MM.1S (cell line): ENCODE measurements at regions not wholly inside any gene's neighbourhood (a gene's known extent, or its start where the extent isn't known, plus 50 kb on each side); places are given as distances from the start of the nearest gene placed in this dataset.

Experiments used
- DNase-seq: peaks from one replicate; pipeline ENCODE4 v3.0.0-alpha.2; 2015
- H2AFZ ChIP-seq: fragments of 300-600 bp; sonication (generic); 2 replicates; pipeline ENCODE4 v1.6.0; 2016; ENCODE audit warnings: antibody characterized with exemption, low read length
- H3F3A ChIP-seq: fragments of 300-600 bp; sonication (generic); 2 replicates; pipeline ENCODE4 v1.6.1; 2016; ENCODE audit warnings: mild to moderate bottlenecking, antibody characterized with exemption, low read length, moderate library complexity, mixed read lengths; ENCODE audit not compliant: insufficient read depth
- H3K27ac ChIP-seq: fragments of 300-600 bp; sonication (generic); 2 replicates; pipeline ENCODE4 v1.5.1; 2016; ENCODE audit warnings: mild to moderate bottlenecking, low read length
- H3K27me3 ChIP-seq: fragments of 300-600 bp; sonication (generic); replicated peaks from 2 replicates; pipeline ENCODE4 v1.6.0; 2016; ENCODE audit warnings: low read length; ENCODE audit not compliant: insufficient read depth
- H3K36me3 ChIP-seq: fragments of 300-600 bp; sonication (generic); replicated peaks from 2 replicates; pipeline ENCODE4 v1.6.1; 2016; ENCODE audit warnings: mild to moderate bottlenecking, low read length, mixed read lengths; ENCODE audit not compliant: insufficient read depth
- H3K4me1 ChIP-seq: fragments of 300-600 bp; sonication (generic); 2 replicates; pipeline ENCODE4 v1.6.1; 2016; ENCODE audit warnings: low read length, mixed read lengths
- H3K4me2 ChIP-seq: fragments of 300-600 bp; sonication (generic); 2 replicates; pipeline ENCODE4 v1.6.0; 2016; ENCODE audit warnings: low read depth, low read length
- H3K4me3 ChIP-seq: fragments of 300-600 bp; sonication (generic); 2 replicates; pipeline ENCODE4 v1.5.1; 2016; ENCODE audit warnings: low read length, mixed read lengths
- H3K79me2 ChIP-seq: fragments of 300-600 bp; sonication (generic); 2 replicates; pipeline ENCODE4 v1.6.1; 2016; ENCODE audit warnings: mixed run types, low read length, mixed read lengths
- H3K9ac ChIP-seq: fragments of 300-600 bp; sonication (generic); 2 replicates; pipeline ENCODE4 v1.6.1; 2016; ENCODE audit warnings: low read length, mixed read lengths
- H3K9me2 ChIP-seq: fragments of 300-600 bp; sonication (generic); replicated peaks from 2 replicates; pipeline ENCODE4 v1.6.1; 2016; ENCODE audit warnings: mild to moderate bottlenecking, low read length, mixed read lengths; ENCODE audit not compliant: insufficient read depth
- H3K9me3 ChIP-seq: fragments of 300-600 bp; sonication (generic); replicated peaks from 2 replicates; pipeline ENCODE4 v1.6.1; 2016; ENCODE audit warnings: mild to moderate bottlenecking, low read length, mixed read lengths; ENCODE audit not compliant: insufficient read depth
- H4K20me1 ChIP-seq: fragments of 300-600 bp; sonication (generic); 2 replicates; pipeline ENCODE4 v1.6.1; 2016; ENCODE audit warnings: mild to moderate bottlenecking, low read length, moderate library complexity, mixed read lengths; ENCODE audit not compliant: insufficient read depth
- EZH2 ChIP-seq: fragments of 300-600 bp; sonication (generic); optimal IDR thresholded peaks from 2 replicates; pipeline ENCODE3; 2017; ENCODE audit warnings: low read depth, mild to moderate bottlenecking, antibody characterized with exemption, low read length, mixed read lengths
- EZH2phosphoT487 ChIP-seq: fragments of 300-600 bp; sonication (generic); IDR thresholded peaks from 2 replicates; pipeline ENCODE4 v1.6.1; 2018; ENCODE audit warnings: antibody characterized with exemption, low read length
- TF ChIP-seq, protein P1 (sequence below): fragments of 300-600 bp; sonication (generic); IDR thresholded peaks from 2 replicates; pipeline ENCODE4 v1.5.1; 2016; ENCODE audit warnings: antibody characterized with exemption, low read length, mixed read lengths

DNA sequence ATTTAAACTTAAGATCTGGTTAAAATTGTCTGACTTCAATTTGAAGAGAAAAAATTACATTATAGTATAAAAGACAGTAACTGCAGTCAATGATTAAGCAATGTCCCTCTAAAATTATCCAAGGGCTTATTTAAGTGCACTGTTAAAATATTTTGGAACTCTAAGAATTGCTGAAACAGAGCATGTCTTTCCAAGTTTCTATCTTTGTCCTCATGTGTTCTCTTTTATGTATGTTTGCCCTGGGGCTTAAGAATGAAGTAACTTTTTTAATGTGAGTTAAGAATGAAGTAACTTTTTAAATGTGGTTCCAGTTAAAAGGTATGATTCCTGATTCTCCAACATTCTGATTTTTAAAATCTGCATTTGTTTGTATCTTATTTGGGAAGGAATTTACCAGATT, 69.0 kb upstream of the MARK1 start:
- Histone ChIP-seq H3K9me3 (no peaks in the 10 kb centered on the region), H3K27me3 (no peaks in the 10 kb centered on the region), H3K27ac (no peak overlapping the region), H3K36me3 (no peaks in the 10 kb centered on the region), H3K4me3 (no peak overlapping the region), H4K20me1 (no peaks in the 10 kb centered on the region), H3K4me1 (no peaks in the 10 kb centered on the region), H3K9me2 (no peaks in the 10 kb centered on the region), H3F3A (no peaks in the 10 kb centered on the region), H3K9ac (no peak overlapping the region), H2AFZ (no peak overlapping the region), H3K79me2 (no peaks in the 10 kb centered on the region), H3K4me2 (no peak overlapping the region)
- TF ChIP-seq EZH2phosphoT487, result no peak
- TF ChIP-seq EZH2, result no peak
- TF ChIP-seq, protein P1, sequence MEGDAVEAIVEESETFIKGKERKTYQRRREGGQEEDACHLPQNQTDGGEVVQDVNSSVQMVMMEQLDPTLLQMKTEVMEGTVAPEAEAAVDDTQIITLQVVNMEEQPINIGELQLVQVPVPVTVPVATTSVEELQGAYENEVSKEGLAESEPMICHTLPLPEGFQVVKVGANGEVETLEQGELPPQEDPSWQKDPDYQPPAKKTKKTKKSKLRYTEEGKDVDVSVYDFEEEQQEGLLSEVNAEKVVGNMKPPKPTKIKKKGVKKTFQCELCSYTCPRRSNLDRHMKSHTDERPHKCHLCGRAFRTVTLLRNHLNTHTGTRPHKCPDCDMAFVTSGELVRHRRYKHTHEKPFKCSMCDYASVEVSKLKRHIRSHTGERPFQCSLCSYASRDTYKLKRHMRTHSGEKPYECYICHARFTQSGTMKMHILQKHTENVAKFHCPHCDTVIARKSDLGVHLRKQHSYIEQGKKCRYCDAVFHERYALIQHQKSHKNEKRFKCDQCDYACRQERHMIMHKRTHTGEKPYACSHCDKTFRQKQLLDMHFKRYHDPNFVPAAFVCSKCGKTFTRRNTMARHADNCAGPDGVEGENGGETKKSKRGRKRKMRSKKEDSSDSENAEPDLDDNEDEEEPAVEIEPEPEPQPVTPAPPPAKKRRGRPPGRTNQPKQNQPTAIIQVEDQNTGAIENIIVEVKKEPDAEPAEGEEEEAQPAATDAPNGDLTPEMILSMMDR, result no peak
- DNase-seq, result no peak

DNA sequence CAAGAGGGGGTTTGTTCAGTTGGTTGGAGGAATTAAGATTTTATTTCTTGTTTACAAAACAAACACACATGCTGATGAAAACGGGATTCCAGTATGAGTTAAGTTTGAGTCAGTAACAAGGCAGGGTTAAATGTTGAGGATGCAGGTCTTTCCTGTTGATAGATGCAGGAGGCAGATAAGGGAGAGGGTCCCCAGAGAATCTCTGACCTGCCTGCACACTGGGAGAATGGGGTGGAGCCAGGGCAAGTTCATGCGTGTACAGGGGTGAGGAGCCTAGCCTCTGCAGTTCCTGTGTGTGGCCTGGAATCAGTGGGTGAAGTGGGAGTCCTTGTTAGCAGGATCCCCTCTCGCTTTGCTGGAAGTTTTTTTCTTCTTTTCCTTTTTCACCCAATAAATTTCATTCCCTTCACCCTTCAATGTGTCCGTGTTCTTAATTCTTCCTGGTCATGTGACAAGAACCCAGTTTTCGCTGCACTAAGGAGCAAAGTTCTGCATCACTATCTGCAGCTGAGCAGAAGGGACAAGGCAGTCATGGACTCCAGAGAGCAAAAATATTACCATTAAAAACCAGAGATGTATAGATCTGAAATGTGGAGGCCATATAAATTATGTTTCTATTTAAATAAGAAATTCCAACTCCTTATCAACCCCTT, 69.9 kb upstream of the MARK1 start:
- no peak for DNase-seq
- Histone ChIP-seq H3K4me2 (no peak overlapping the region), H3K4me1 (no peaks in the 10 kb centered on the region), H2AFZ (no peak overlapping the region), H3K9me2 (no peaks in the 10 kb centered on the region), H4K20me1 (no peaks in the 10 kb centered on the region), H3K27ac (no peak overlapping the region), H3K79me2 (no peaks in the 10 kb centered on the region), H3K9me3 (no peaks in the 10 kb centered on the region), H3K9ac (no peak overlapping the region), H3K4me3 (no peak overlapping the region), H3K27me3 (no peaks in the 10 kb centered on the region), H3K36me3 (no peaks in the 10 kb centered on the region), H3F3A (no peaks in the 10 kb centered on the region)
- TF ChIP-seq EZH2 (no peak), EZH2phosphoT487 (no peak)

DNA sequence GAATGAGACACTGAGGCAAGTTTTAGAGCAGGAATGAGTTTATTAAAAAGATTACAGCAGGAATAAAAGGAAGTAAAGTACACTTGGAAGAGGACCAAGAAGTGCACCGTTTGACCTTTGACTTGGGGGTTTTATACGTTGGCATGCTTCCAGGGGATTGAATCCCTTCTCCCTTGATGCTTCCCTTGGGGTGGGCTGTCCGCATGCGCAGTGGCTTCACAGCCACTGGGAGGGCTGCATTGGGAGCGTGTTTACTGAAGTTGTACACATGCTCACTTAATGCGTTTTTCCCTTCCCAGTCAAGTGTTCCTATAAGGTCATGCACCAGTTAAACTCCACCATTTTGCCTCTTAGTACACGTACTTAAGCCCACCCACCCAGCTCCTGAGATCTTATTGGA, 72.4 kb upstream of the MARK1 start:
- Histone ChIP-seq H3K9ac (no peak overlapping the region), H3K79me2 (no peaks in the 10 kb centered on the region), H4K20me1 (no peaks in the 10 kb centered on the region), H3K4me2 (no peak overlapping the region), H2AFZ (no peak overlapping the region), H3K36me3 (no peaks in the 10 kb centered on the region), H3K27me3 (no peaks in the 10 kb centered on the region), H3F3A (no peaks in the 10 kb centered on the region), H3K9me3 (no peaks in the 10 kb centered on the region), H3K27ac (no peak overlapping the region), H3K4me3 (no peak overlapping the region), H3K9me2 (no peaks in the 10 kb centered on the region), H3K4me1 (no peaks in the 10 kb centered on the region)
- DNase-seq, result no peak
- TF ChIP-seq, protein P1, result no peak
- TF ChIP-seq EZH2phosphoT487, result no peak
- TF ChIP-seq EZH2, result no peak

DNA sequence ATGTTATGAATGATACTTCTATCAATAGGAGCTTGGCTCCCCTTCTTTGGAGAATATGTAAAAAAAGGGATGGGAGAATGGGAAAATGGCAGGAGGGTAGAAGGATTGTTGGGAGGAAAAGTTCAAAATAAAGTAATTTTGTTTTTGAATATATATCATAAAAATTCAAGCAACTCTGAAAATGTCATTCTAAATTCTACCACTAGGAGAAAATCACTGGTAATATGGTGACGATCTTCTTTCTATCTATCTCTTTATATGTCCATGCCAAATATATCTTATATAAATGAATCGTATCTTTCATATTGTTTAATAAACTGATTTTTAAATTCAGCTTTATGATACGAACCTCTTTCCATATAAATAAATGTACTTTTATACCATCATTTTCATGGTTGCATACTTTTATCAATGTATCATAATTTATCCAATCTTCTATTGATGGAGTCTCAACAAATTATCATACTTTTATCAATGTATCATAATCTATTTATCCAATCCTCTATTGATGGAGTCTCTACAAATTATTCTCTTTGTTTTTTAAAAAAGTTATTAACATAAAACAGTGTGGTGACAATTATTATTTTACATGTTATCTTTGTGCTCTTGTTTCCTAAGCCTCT, 73.7 kb upstream of the MARK1 start:
- H2AFZ ChIP-seq, result no peak overlapping the region
- H3K27me3 ChIP-seq, result no peaks in the 10 kb centered on the region
- no peak overlapping the region for H3K4me2 ChIP-seq
- no peaks in the 10 kb centered on the region for H3K9me2 ChIP-seq
- no peaks in the 10 kb centered on the region for H3K4me1 ChIP-seq
- no peak overlapping the region for H3K27ac ChIP-seq
- H3K36me3 ChIP-seq, result no peaks in the 10 kb centered on the region
- H3F3A ChIP-seq, result no peaks in the 10 kb centered on the region
- TF ChIP-seq, protein P1, result peak; percentile 33
- TF ChIP-seq EZH2phosphoT487, result no peak
- no peaks in the 10 kb centered on the region for H3K9me3 ChIP-seq
- no peaks in the 10 kb centered on the region for H4K20me1 ChIP-seq
- DNase-seq, result no peak
- no peaks in the 10 kb centered on the region for H3K79me2 ChIP-seq
- no peak overlapping the region for H3K9ac ChIP-seq
- H3K4me3 ChIP-seq, result no peak overlapping the region
